VCaP (cell line): ENCODE measurements at regions not wholly inside any gene's neighbourhood (a gene's known extent, or its start where the extent isn't known, plus 50 kb on each side); places are given as distances from the start of the nearest gene placed in this dataset.

ENCODE experiments used
- H3K27ac ChIP-seq: fragments of 450-650 bp; 2 replicates; pipeline ENCODE4 v1.5.1; 2017
- TF ChIP-seq, protein P1 (sequence below): fragments of 450-650 bp; conservative IDR thresholded peaks from 2 replicates; pipeline ENCODE4 v1.5.1; 2017; ENCODE audit warnings: mild to moderate bottlenecking, moderate library complexity

DNA sequence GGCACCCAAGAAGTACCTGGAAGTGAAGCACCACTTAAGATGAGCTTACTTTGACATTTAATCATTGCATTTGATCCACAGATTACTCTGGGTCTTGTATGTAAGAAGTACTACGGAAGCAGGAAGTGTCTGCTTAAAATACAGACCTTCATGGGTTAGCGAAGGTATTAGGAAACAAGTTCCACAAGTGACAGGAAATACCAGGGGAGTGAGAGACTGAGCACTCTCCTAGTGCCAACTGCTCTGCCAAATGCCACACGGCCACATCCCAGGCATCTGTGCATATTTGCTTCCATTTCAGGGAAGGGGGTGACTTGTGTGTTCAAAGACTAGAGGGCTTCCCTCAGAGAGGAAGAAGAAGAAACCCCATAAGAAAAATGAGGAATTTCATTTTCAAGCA lies 57.2 kb upstream of the ANK3 start:
- TF ChIP-seq, protein P1, sequence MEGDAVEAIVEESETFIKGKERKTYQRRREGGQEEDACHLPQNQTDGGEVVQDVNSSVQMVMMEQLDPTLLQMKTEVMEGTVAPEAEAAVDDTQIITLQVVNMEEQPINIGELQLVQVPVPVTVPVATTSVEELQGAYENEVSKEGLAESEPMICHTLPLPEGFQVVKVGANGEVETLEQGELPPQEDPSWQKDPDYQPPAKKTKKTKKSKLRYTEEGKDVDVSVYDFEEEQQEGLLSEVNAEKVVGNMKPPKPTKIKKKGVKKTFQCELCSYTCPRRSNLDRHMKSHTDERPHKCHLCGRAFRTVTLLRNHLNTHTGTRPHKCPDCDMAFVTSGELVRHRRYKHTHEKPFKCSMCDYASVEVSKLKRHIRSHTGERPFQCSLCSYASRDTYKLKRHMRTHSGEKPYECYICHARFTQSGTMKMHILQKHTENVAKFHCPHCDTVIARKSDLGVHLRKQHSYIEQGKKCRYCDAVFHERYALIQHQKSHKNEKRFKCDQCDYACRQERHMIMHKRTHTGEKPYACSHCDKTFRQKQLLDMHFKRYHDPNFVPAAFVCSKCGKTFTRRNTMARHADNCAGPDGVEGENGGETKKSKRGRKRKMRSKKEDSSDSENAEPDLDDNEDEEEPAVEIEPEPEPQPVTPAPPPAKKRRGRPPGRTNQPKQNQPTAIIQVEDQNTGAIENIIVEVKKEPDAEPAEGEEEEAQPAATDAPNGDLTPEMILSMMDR = no peak
- peak overlapping the region; percentile 55 for H3K27ac ChIP-seq

DNA sequence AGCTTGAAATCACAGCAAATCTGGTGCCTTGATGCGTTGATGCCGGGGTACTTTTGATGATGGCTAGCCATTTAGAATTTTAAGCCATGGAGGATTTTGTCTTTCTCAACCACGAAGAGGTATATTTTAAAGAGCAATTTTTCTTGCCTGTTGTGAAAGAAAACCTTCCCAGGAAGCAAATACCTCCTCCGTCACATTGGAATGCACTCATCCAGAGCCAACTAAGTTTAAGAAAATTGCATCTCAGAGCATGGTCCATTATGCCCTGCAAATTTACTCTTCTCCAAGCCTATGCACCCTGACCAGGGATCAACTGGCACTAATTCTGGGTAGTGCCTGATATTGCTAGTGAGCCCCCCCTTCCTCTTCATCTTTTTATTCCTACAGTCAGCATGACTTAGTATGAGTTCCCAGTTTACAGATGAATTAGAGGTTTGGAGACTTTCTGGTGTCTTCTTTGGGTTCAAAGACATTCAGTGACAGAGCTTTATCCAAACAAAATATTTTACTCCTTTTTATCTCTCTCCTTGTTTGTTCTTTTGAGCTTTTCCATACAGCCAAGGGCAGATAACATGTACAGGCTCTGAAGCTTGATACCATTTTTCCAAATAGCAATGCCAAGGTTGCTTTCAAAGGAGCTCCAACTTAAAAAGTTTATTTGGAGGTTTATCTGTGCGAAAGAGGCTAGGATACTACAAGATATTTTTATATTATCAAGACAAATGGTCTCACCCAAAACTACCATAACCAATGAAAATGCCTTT lies 56.6 kb upstream of the ANK3 start:
- TF ChIP-seq, protein P1 = no peak
- peak overlapping the region; percentile 55 for H3K27ac ChIP-seq

DNA sequence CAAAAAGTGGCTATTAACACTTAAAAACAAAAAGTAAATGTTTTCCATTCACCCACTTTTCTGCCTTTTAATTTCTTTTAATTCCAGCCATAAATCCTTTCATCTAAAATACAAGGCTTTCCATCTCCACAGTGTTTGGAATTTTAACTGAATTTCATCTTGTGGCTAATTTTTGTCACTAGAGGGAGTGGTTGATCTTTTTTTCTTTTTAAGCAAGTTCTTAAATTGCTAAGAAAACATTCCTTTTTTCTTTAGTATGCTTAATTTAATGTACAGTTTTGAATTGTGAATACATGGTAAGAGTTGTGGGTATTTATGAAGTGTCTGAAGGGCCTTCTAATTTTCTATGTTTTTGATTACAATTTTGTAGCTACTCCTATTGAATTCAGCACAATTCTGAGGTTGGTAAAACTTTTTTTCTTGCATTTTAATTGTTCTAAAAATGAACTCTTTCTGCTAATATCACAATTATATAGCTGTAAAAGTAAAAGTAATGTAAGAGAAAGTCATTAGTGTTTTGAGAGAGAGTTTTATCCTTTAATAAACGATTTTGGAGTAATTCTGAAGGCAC lies 54.9 kb upstream of the ANK3 start:
- TF ChIP-seq, protein P1 = peak; percentile 74
- peak overlapping the region; percentile 55; the same call in 1 of the 2 replicates for H3K27ac ChIP-seq

DNA sequence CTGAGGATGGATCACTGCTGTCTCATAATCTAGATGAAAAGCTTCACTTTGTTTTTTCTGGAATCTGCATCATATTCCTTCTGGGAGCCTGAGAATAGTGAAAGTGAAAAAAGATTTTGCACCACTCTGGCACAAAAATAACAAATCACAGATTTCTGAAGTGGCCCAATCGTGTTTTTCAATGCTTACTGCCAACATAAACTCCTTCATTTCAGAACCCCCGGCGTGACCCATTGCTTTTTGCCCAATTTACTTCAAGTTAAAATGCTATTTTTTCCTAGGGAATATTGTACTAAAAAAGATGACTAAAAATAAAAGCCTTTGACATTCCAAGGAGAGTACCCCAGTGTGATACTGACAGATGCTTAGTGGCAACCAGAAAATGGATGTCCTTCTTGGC lies 53.7 kb upstream of the ANK3 start:
- TF ChIP-seq, protein P1 = no peak

DNA sequence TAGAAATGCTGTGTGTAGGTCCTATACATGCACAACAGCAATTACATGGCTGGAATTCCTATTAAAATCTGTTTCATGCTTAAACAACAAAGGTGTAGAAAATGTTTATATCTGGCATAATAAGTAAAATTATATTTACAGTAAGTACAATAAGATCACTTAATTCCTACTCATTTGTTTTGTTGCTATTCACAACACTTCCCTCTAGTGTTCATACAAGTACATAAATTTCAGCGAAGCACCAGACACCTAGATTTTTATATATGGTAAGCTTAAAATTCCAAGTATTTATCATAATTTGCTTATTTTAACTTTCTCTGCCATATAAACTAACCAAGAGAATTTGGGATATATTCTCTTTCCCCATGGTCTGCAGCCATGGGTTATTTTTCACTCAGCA lies 51.8 kb upstream of the ANK3 start:
- TF ChIP-seq, protein P1 = peak; percentile 70

More for the DNA sequence above, 53.7 kb upstream of the ANK3 start:
- H3K27ac ChIP-seq = no peak overlapping the region

DNA sequence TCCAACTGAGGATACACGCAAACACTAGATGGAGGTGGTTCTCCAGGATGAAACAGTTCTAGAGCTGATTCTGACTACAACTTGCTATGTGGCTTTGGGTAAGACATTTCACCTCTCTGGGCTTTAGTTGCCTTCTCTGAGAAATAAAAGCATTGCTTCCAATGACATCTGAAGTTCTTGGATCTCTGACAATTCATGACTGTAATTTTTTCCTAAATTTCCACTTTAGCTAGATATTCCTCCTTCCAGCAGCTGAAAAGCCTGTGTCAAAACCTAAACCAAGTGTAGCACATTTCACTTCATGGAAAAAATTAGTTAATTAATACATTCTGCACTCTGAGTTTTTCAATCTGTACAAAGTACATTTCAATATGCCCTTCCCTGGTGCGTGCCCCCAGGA lies 50.0 kb upstream of the ANK3 start:
- TF ChIP-seq, protein P1 = no peak

More for the DNA sequence above, 51.8 kb upstream of the ANK3 start:
- H3K27ac ChIP-seq = no peak overlapping the region

More for the DNA sequence above, 50.0 kb upstream of the ANK3 start:
- H3K27ac ChIP-seq = no peak overlapping the region
